Type B pancreatic cell (in vitro differentiated cells): ENCODE measurements at regions not wholly inside any gene's neighbourhood (a gene's known extent, or its start where the extent isn't known, plus 50 kb on each side); places are given as distances from the start of the nearest gene placed in this dataset.

ENCODE experiments used
- DNase-seq: peaks from one replicate; pipeline ENCODE4 v3.0.0; 2021; ENCODE audit warnings: mixed read lengths; ENCODE audit not compliant: unreplicated experiment; ENCODE audit errors: extremely low spot score
- H3K27ac Mint-ChIP-seq: 2 replicates; pipeline ENCODE4 v1.8.0; 2021; ENCODE audit warnings: mild to moderate bottlenecking, mixed read lengths
- H3K27me3 Mint-ChIP-seq: 2 replicates; pipeline ENCODE4 v1.8.0; 2021; ENCODE audit warnings: mixed read lengths
- H3K36me3 Mint-ChIP-seq: 2 replicates; pipeline ENCODE4 v1.8.0; 2021; ENCODE audit warnings: mixed read lengths
- H3K4me1 Mint-ChIP-seq: one replicate; pipeline ENCODE4 v1.8.0; 2021; ENCODE audit warnings: mixed read lengths; ENCODE audit not compliant: unreplicated experiment
- H3K4me3 Mint-ChIP-seq: 2 replicates; pipeline ENCODE4 v1.8.0; 2021; ENCODE audit warnings: mild to moderate bottlenecking, mixed read lengths
- H3K9me3 Mint-ChIP-seq: 2 replicates; pipeline ENCODE4 v1.8.0; 2021; ENCODE audit warnings: mixed read lengths
- TF ChIP-seq, protein P1 (sequence below): fragments of 200-600 bp; sonication (generic); conservative IDR thresholded peaks from 2 replicates; pipeline ENCODE4 v1.5.0; 2021; ENCODE audit warnings: antibody characterized with exemption, mild to moderate bottlenecking

DNA sequence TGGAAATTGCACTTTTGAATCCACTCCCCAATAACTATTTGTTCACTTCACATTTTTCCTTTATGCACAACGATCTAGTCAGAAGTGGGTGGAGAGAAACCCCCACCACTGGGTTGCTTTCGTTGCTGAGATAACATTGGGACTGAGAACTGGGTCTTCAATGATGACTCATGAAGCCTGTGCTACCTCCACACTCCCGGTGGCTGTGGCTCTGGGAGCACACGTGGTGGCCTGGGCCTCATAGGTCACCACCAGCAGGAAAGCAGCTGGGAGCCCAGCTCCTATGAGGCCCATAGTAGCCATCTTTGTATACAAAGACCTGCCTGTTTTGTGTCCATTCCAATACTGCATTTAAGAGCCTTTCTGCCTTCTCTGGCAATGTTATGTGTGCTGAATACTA, 178.0 kb upstream of the SASH1 start:
- Mint-ChIP-seq H3K27ac (no peak overlapping the region), H3K4me3 (no peak overlapping the region)
- TF ChIP-seq, protein P1, sequence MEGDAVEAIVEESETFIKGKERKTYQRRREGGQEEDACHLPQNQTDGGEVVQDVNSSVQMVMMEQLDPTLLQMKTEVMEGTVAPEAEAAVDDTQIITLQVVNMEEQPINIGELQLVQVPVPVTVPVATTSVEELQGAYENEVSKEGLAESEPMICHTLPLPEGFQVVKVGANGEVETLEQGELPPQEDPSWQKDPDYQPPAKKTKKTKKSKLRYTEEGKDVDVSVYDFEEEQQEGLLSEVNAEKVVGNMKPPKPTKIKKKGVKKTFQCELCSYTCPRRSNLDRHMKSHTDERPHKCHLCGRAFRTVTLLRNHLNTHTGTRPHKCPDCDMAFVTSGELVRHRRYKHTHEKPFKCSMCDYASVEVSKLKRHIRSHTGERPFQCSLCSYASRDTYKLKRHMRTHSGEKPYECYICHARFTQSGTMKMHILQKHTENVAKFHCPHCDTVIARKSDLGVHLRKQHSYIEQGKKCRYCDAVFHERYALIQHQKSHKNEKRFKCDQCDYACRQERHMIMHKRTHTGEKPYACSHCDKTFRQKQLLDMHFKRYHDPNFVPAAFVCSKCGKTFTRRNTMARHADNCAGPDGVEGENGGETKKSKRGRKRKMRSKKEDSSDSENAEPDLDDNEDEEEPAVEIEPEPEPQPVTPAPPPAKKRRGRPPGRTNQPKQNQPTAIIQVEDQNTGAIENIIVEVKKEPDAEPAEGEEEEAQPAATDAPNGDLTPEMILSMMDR: no peak

DNA sequence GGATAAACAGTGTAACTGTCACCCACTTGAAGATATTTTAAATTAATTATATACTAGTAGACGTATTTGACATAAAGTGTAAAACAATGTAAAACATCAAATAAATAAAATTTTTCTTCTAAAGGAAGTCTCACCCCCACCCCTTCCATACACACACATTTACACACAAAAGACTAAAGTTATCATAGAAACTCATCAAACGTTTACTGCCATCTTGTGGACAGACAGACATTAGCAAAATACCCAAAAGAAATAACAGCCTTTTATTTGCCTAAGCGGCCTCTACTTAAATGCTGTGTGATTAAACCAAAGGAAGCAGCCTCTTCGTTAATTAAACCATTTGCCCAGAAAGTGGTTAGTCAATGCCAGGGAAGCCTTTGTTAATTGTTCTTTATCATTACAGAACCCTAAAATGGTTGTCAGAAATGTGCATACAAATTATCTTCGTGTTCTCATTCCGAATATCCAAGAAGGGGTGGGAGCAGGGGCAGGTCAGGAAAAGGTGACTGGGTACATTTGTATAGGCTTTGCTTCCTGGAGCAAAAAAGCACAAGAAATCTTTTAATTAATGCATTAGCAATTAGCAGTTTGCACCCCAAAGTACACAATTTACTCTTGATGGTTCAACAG, 176.2 kb upstream of the SASH1 start:
- TF ChIP-seq, protein P1: peak; percentile 87
- no peak for DNase-seq
- Mint-ChIP-seq H3K27ac (no peak overlapping the region), H3K36me3 (no peaks in the 10 kb centered on the region), H3K4me1 (no peaks in the 10 kb centered on the region), H3K9me3 (no peaks in the 10 kb centered on the region), H3K4me3 (no peak overlapping the region), H3K27me3 (no peaks in the 10 kb centered on the region)

More for the DNA sequence above, 178.0 kb upstream of the SASH1 start:
- no peaks in the 10 kb centered on the region for H3K27me3 Mint-ChIP-seq
- no peaks in the 10 kb centered on the region for H3K36me3 Mint-ChIP-seq
- no peaks in the 10 kb centered on the region for H3K9me3 Mint-ChIP-seq
- H3K4me1 Mint-ChIP-seq: no peaks in the 10 kb centered on the region
- no peak for DNase-seq

DNA sequence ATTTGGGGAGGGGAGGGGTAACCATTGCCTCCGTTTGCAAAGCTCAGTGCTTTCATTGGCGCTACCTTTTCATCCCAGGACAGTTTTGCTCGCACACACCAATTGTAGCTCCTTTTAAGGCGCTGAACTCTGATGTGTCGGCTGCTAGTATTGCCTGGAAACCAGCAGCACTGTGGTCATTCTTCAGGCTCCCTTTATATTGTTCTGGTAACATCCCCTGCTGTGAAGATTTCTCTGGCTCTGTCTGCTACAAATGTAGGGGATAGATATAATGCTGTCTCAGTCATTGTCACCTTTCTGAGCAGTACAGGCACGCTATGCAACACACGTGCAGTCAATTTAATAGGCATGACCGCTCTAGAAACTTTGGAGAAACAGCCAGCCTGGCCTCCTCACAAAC, 172.9 kb upstream of the SASH1 start:
- Mint-ChIP-seq H3K36me3 (no peaks in the 10 kb centered on the region), H3K27me3 (no peaks in the 10 kb centered on the region), H3K27ac (no peak overlapping the region), H3K4me1 (peaks cover 5% of the 10 kb centered on the region), H3K4me3 (no peak overlapping the region), H3K9me3 (no peaks in the 10 kb centered on the region)
- no peak for DNase-seq
- TF ChIP-seq, protein P1: no peak

DNA sequence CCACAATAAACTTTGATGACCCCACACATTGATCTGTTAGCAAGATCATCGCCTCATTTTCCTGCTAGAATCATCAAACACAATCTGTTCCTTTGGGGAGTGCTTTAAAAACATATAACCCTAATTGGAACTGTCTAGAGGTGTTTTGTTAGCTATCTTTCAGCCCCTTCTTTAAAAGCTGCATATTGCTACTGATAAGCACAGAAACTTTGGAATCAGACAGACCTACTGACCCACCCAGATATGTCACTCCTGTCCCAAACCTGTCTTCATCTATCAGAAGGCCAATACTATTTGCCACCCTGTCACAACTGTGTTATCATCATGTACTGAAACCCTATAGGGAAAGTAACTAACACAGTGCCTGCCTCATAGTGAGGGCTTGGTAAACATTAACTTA, 172.4 kb upstream of the SASH1 start:
- TF ChIP-seq, protein P1: no peak
- Mint-ChIP-seq H3K9me3 (no peaks in the 10 kb centered on the region), H3K4me1 (peaks cover 5% of the 10 kb centered on the region), H3K4me3 (no peak overlapping the region), H3K36me3 (no peaks in the 10 kb centered on the region), H3K27ac (no peak overlapping the region), H3K27me3 (no peaks in the 10 kb centered on the region)
- DNase-seq: no peak

DNA sequence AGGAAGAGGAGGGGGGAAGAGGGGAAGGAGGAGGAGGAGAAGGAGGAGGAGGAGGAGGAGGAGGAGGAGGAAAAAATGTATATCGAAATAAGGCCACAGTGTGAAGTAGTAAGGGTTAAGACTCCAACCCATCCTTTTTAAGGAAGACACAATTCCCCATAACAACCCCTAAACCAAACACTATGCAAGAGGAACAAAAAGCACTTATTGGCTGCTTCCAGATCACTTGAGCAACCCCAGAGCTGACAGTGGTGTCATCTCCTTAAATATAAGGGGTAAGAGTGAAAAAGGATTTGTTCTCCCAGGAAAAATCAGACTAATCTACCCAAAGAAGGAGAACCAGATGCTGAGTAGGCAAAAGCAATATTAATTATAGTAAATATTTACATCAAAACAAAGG, 169.1 kb upstream of the SASH1 start:
- H3K4me1 Mint-ChIP-seq: peaks cover 5% of the 10 kb centered on the region
- TF ChIP-seq, protein P1: no peak
- H3K4me3 Mint-ChIP-seq: no peak overlapping the region
- H3K9me3 Mint-ChIP-seq: no peaks in the 10 kb centered on the region
- H3K27me3 Mint-ChIP-seq: no peaks in the 10 kb centered on the region
- no peak for DNase-seq
- H3K36me3 Mint-ChIP-seq: no peaks in the 10 kb centered on the region
- no peak overlapping the region for H3K27ac Mint-ChIP-seq
